ENCODE measurements at regions not wholly inside any gene's neighbourhood (a gene's known extent, or its start where the extent isn't known, plus 50 kb on each side); places are given as distances from the start of the nearest gene placed in this dataset.

GRCh38 chr1:25126562-25126961 lies 105.7 kb downstream of the SYF2 start (continued):
- TF ChIP-seq E2F1 (CRISPR knock-in tag; IDR thresholded peaks at IDR 0.05) = no peak
- TF ChIP-seq HDAC6 (IDR thresholded peaks at IDR 0.05; ENCODE audit: low read depth, low read length) = no peak
- TF ChIP-seq U2AF2 (IDR thresholded peaks at IDR 0.05; ENCODE audit: low read depth, low read length) = no peak
- TF ChIP-seq MBNL3 (CRISPR knock-in tag; conservative IDR thresholded peaks at IDR 0.05) = no peak
- no peak for TF ChIP-seq NKX3-1 (CRISPR knock-in tag; IDR thresholded peaks at IDR 0.05)
- TF ChIP-seq ZBTB21 (CRISPR knock-in tag; IDR thresholded peaks at IDR 0.05) = no peak
- no peak for TF ChIP-seq FOSL2 (CRISPR knock-in tag; IDR thresholded peaks at IDR 0.05)
- TF ChIP-seq RFXAP (CRISPR knock-in tag; IDR thresholded peaks at IDR 0.05; ENCODE audit: borderline replicate concordance) = no peak
- TF ChIP-seq, protein P1, sequence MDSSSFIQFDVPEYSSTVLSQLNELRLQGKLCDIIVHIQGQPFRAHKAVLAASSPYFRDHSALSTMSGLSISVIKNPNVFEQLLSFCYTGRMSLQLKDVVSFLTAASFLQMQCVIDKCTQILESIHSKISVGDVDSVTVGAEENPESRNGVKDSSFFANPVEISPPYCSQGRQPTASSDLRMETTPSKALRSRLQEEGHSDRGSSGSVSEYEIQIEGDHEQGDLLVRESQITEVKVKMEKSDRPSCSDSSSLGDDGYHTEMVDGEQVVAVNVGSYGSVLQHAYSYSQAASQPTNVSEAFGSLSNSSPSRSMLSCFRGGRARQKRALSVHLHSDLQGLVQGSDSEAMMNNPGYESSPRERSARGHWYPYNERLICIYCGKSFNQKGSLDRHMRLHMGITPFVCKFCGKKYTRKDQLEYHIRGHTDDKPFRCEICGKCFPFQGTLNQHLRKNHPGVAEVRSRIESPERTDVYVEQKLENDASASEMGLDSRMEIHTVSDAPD (CRISPR knock-in tag; IDR thresholded peaks at IDR 0.05) = no peak
- TF ChIP-seq ADNP (CRISPR knock-in tag; IDR thresholded peaks at IDR 0.05) = no peak
- peak; percentile 40; the same call in 1 of the 2 replicates for TF ChIP-seq NCOR1 (IDR thresholded peaks at IDR 0.05; ENCODE audit: borderline replicate concordance, low read length)
- TF ChIP-seq KAT8 (CRISPR knock-in tag; IDR thresholded peaks at IDR 0.05) = 0 out of 2 replicates have a peak, but pooled peaks have one; percentile 43
- TF ChIP-seq, protein P2, sequence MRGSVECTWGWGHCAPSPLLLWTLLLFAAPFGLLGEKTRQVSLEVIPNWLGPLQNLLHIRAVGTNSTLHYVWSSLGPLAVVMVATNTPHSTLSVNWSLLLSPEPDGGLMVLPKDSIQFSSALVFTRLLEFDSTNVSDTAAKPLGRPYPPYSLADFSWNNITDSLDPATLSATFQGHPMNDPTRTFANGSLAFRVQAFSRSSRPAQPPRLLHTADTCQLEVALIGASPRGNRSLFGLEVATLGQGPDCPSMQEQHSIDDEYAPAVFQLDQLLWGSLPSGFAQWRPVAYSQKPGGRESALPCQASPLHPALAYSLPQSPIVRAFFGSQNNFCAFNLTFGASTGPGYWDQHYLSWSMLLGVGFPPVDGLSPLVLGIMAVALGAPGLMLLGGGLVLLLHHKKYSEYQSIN (CRISPR knock-in tag; IDR thresholded peaks at IDR 0.05; ENCODE audit: borderline replicate concordance) = no peak
- no peak for TF ChIP-seq HES4 (CRISPR knock-in tag; IDR thresholded peaks at IDR 0.05; ENCODE audit: borderline replicate concordance)
- TF ChIP-seq, protein P3, sequence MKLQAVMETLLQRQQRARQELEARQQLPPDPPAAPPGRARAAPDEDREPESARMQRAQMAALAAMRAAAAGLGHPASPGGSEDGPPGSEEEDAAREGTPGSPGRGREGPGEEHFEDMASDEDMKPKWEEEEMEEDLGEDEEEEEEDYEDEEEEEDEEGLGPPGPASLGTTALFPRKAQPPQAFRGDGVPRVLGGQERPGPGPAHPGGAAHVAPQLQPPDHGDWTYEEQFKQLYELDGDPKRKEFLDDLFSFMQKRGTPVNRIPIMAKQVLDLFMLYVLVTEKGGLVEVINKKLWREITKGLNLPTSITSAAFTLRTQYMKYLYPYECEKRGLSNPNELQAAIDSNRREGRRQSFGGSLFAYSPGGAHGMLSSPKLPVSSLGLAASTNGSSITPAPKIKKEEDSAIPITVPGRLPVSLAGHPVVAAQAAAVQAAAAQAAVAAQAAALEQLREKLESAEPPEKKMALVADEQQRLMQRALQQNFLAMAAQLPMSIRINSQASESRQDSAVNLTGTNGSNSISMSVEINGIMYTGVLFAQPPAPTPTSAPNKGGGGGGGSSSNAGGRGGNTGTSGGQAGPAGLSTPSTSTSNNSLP (IDR thresholded peaks at IDR 0.05; ENCODE audit: low read depth, low read length) = peak; percentile 42; the same call in 1 of the 2 replicates
- TF ChIP-seq HCFC1 (IDR thresholded peaks at IDR 0.05; ENCODE audit: low read depth, low read length) = peak; percentile 41; the same call in 1 of the 2 replicates
- TF ChIP-seq, protein P4, sequence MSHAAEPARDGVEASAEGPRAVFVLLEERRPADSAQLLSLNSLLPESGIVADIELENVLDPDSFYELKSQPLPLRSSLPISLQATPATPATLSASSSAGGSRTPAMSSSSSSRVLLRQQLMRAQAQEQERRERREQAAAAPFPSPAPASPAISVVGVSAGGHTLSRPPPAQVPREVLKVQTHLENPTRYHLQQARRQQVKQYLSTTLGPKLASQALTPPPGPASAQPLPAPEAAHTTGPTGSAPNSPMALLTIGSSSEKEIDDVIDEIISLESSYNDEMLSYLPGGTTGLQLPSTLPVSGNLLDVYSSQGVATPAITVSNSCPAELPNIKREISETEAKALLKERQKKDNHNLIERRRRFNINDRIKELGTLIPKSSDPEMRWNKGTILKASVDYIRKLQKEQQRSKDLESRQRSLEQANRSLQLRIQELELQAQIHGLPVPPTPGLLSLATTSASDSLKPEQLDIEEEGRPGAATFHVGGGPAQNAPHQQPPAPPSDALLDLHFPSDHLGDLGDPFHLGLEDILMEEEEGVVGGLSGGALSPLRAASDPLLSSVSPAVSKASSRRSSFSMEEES (CRISPR knock-in tag; IDR thresholded peaks at IDR 0.05) = peak; percentile 59
- no peak for TF ChIP-seq ZNF431 (CRISPR knock-in tag; IDR thresholded peaks at IDR 0.05; ENCODE audit: borderline replicate concordance, low read depth)
- no peak for TF ChIP-seq PAX8 (CRISPR knock-in tag; IDR thresholded peaks at IDR 0.05; ENCODE audit: borderline replicate concordance)
- no peak for TF ChIP-seq WIZ (CRISPR knock-in tag; IDR thresholded peaks at IDR 0.05)
- no peak for TF ChIP-seq IRX3 (CRISPR knock-in tag; IDR thresholded peaks at IDR 0.05; ENCODE audit: borderline replicate concordance, low read depth)
- TF ChIP-seq ZNF775 (CRISPR knock-in tag; IDR thresholded peaks at IDR 0.05; ENCODE audit: borderline replicate concordance) = no peak
- TF ChIP-seq TAF15 (IDR thresholded peaks at IDR 0.05; ENCODE audit: low read depth, low read length, poor library complexity, severe bottlenecking) = no peak
- TF ChIP-seq ZNF639 (CRISPR knock-in tag; conservative IDR thresholded peaks at IDR 0.05) = no peak

Data from HepG2 (cell line).